Activated CD4-positive, alpha-beta T cell treated with anti-CD3 and anti-CD28 coated beads, Interleukin-2, amount 50 U/mL, for 4 hours (primary cell): ENCODE measurements at regions not wholly inside any gene's neighbourhood (a gene's known extent, or its start where the extent isn't known, plus 50 kb on each side); places are given as distances from the start of the nearest gene placed in this dataset.
"Not testable (repeated sequence)": the region's sequence is repeated elsewhere in the genome, so short reads cannot be mapped to it uniquely, and the experiment has no call there.

Experiments
- DNase-seq, 2 experiments: peaks; one replicate each; pipeline ENCODE4 v3.0.0-alpha.2; 2020

DNA sequence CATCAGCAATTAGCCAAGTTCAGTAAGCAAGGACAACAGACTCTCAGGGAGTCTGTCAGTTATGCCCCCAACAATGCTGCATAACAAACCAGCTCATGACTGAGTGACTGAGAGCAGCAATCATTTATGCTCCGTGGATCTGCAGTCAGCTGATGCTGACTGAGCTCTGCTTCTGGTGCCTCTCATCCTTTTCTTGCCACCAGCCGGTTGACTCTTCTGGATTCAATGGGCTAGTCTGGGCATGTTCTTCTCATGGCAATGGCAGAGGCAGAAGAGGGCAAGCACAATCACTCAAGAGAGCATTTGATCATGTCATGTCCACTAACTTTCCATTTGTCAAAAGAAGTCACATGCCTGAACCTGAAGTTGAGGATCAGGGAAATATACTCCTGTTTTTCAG, 157.0 kb upstream of the NTRK2 start:
- no peak for DNase-seq

DNA sequence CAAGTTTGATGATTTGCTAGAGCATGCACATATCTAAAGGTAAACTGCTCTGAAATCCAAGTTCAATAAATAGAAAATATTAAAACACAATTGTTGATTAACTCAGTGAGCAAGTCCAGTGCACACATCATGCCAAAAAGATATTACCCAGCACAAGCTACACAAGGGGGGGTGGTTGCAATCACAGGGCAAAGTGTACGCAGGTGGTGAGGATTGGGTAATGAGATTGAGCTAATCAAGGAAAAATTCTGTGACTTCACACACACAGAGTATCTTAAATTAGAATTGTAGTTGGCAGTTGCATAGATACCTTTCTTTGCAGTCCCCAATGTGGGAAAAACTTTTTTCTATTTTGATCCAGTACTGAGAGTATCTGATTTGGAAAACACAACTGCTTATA, 156.1 kb upstream of the NTRK2 start:
- DNase-seq = no peak

DNA sequence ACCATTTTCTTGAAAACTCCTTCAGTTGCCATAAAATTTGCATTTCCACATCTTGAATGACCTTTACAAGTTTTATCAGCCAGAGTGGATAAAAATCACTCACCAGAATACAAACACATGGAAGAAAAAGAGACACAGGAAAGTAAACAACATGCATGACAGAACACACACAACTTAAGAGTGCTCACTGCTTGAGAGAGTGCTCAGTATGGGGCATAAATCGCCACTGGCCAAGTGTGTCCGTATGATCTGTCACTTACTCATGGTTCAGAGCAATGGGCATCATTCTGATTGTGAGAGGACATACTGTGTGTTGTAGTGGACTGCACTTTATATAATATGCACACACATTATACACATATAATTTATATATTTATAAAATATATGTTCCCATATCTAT, 155.6 kb upstream of the NTRK2 start:
- DNase-seq = no peak

DNA sequence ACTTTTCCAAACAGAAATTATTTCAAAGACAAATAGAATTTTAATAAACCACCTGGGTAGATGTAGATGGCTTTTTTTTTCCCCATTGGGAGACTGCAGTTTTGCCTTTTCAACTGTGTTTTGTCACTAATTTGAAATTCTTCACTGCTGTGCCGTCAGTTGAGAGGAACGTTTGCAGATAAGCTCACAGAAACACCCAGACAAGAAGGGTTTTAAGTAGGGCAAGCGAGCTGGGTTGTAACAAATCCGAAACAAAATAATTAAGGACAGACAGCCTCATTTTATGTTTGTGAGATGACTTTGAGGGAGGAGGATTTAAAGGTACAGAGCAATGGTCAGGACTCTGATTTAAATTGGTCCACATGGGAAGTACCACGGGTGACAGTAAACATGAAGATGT, 155.1 kb upstream of the NTRK2 start:
- DNase-seq = no peak

DNA sequence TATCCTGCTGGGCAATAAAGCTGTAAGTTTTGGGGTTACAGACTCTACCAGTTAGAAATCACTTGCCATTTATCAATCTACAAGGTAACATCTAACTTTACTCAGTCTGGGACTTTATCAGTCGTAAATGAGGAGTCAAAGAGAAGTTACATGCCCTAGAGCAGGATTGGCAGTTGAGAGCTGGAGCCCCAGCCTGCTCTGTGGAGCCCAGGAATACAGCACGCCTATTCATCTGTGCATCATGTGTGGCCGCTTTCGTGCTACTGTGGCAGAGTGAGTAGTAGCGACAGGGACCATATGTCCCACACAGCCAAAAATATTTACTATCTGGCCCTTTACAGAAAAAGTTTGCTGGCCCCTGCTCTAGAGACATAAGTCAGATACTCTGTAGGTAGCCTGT, 152.5 kb upstream of the NTRK2 start:
- no peak for DNase-seq

DNA sequence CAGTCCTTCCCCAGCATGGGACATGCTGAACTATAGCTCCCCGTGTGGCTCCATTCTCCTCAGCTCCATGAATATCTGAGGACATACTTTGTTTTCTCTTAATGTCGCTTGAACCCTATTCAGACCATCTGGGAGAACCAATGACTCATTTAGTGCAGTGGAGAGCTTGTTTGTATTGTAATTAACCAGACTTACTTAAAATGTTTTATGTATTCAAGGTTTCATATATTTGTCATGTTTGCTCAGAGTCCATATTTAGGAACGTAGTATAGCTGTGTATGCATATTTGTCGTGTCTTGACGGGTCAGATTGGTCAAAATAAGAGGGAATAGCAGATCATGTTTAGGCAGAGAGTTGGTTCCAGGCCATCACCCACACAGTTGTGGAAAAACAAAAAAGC, 150.1 kb upstream of the NTRK2 start:
- DNase-seq = no peak

DNA sequence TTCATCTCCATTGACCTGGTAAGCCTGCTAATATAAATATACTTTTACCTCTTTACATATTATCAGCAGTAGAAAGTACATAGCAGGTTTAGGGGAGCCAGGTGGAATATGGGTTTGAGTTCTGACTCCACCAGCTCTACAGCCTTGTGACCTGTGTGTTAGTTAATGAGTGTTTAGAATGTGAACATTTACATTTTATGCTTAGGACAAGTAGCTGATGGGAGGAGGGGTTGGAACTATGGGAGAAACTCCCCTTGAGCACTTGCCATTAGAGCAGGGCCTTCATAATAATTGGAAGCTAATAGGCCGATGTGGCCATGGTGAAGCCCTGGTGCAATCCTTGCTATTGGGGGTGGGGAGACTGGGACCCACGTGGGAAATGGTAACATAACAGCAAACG, 148.3 kb upstream of the NTRK2 start:
- DNase-seq = no peak

DNA sequence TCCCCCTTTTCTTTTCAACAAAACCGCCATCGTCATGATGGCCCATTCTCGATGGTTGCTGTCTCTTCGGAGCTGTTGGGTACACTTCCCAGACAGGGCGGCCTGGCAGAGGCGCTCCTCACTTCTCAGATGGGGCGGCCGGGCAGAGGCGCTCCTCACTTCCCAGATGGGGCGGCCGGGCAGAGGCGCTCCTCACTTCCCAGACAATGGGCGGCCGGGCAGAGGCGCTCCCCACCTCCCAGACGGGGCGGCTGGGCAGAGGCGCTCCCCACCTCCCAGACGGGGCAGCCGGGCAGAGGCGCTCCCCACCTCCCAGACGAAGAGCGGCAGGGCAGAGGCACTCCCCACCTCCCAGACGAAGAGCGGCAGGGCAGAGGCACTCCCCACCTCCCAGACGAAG, 143.3 kb upstream of the NTRK2 start:
- not testable (repeated sequence) for DNase-seq

DNA sequence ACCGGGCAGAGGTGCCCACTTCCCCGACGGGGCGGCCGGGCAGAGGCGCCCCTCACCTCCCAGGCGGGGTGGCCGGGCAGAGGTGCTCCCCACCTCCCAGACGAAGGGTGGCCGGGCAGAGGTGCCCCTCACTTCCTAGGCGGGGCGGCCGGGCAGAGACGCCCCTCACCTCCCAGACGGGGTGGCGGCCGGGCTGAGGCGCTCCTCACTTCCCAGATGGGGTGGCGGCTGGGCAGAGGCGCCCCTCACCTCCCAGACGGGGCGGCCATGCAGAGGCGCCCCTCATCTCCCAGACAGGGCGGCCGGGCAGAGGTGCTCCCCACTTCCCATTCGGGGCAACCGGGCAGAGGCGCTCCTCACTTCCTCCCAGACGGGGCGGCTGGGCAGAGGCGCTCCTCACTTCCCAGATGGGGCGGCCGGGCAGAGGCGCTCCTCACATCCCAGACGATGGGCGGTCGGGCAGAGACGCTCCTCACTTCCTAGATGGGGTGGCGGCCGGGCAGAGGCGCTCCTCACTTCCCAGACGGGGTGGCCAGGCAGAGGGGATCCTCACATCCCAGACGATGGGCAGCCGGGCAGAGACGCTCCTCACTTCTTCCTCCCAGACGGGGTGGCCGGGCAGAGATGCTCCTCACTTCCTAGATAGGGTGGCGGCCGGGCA, 142.3 kb upstream of the NTRK2 start:
- DNase-seq = not testable (repeated sequence)

DNA sequence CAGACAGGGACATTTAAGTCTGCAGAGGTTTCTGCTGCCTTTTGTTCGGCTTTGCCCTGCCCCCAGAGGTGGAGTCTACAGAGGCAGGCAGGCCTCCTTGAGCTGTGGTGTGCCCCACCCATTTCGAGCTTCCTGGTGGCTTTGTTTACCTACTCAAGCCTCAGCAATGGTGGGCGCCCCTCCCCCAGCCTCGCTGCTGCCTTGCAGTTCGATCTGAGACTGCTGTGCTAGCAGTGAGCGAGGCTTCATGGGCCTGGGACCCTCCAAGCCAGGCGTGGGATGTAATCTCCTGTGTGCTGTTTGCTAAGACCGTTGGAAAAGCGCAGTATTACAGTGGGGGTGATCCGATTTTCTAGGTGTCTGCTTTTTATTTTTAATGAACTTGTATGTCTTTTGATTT, 133.6 kb upstream of the NTRK2 start:
- not testable (repeated sequence) for DNase-seq

DNA sequence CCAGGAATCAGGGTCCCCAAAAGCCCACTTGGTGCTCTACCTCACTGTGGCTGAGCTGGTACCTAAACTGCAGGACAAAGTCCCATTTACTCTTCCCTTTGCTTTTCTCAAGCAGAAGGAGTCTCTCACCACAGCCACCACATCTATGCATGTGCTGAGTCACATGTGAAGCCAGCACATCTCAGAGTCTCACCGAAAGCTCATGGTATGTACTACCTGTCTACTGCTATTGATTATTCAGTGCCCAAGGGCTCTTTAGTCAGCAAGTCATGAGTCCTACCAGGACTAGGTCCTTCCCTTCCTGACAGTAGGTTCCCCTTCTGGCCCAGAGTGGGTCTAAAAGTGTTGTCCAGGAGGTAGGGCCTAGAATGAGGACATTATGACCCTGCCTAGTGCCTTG, 130.7 kb upstream of the NTRK2 start:
- no peak for DNase-seq

DNA sequence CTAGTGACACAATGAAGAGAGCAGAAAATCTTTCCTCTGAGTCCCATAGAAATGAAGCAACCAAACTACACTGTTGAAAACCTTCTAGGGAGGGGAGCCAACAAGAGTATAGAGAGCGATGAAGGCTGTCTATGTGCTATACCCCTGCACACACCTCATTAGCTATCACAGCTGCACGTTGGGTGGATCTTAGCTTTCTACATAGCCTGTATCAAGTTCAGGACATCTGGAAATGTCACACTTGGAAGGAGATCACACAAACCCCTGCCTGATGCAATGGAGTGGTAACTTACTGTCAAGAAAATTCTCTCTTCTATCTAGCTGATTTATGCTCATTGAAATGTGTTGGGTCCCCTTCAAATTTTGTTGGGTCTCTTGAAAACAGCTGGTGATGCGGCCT, 127.0 kb upstream of the NTRK2 start:
- no peak for DNase-seq

DNA sequence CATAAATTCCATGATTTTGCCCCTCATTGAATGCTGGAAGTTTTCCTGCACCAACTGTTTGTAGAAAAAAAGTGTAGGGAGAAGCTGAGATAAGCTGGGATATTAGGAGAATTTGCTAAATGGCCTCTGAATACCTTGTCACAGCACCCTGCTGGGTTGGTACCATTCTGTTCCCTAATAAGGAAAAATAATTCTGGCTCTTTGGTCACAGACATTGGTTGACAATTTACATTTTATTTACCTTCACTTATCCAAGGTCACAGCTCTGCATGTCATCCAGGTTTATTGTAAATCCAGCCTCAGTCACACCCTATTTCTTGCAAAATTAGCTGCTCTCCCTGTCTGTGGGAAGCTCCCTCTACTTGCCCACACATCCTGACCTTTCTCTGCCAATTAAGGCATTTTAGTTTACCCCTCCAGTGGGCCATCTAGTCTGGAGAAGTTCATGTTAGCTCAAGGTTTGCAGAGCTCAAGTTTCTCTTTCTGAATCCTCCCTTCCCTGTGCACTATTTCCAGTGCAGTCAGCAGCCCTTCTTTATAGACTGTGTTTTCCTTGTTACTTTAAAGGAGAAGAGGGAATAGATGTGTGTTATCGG, 115.4 kb upstream of the NTRK2 start:
- no peak for DNase-seq

DNA sequence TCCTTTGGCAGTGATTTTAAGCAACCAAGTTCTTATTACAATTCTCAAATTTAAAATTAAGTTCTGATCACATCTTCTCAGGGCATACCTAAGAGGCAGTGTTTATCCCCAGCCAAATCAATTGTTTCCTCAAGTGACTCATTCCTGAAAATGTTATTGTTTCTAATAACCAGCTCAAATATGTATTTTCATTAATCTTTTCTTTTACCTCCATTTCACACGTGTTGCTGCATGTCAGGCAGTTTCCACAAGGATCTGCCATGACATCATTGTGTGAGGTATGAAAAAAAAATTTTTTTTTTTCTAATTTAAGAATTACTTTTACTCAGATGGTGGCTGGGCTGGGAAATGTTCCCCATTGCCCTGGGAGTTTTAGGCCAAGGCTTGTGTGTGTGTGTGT, 113.0 kb upstream of the NTRK2 start:
- no peak for DNase-seq

DNA sequence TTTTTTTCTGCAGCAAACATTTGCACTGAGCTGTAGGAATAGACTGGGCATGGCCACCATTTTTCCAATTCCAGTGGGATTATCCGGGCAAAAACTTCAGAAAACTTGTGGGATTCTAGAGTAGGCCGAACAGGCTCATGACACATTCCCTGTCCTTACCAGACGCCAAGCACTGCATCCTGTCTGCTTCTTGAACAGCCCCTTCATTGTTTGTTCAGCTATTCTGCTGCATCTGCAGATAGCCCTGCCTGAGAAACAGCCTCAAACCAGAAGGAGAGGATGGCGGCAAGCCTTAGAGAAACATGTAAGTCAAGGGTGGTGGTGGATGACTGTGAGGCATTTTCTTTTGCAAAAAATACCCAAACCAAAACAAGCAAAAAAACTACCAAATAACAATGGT, 111.8 kb upstream of the NTRK2 start:
- no peak for DNase-seq

DNA sequence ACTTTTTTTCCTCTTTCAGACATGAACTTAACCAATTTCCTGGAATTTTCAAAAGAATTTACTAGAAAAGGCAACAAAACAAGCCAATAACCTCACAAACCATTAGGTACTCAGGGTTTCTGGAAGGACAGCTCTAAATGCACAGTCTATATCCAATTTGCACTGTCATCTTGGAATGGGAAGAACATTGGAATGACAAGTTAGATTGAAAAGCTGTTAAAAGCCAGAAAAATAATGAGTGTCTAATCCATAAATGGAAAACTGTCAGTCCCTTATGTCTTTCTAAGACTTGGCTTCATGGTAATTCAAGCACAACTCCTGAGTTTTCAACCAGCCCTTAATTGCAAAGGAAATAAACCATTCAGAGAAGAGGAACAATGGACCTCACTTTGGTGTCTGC, 105.8 kb upstream of the NTRK2 start:
- no peak for DNase-seq

DNA sequence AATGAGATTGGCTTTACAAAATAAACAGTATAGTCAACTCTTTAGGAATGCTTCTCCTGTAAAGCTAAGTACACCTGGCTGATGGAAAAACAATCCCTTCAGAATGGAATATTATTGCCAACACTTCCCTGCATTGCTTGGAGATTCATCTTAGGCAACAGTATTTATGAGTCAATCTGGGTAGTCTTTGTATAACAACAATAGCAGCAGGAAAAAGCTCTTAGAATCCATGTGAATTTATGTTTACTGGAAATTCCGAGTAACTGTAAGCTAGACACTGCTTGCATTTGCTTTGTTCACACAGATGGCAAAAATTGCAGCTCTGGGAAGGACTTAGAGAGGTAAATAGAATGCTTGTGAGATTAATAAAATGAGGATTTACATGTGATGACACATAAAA, 101.7 kb upstream of the NTRK2 start:
- no peak for DNase-seq

DNA sequence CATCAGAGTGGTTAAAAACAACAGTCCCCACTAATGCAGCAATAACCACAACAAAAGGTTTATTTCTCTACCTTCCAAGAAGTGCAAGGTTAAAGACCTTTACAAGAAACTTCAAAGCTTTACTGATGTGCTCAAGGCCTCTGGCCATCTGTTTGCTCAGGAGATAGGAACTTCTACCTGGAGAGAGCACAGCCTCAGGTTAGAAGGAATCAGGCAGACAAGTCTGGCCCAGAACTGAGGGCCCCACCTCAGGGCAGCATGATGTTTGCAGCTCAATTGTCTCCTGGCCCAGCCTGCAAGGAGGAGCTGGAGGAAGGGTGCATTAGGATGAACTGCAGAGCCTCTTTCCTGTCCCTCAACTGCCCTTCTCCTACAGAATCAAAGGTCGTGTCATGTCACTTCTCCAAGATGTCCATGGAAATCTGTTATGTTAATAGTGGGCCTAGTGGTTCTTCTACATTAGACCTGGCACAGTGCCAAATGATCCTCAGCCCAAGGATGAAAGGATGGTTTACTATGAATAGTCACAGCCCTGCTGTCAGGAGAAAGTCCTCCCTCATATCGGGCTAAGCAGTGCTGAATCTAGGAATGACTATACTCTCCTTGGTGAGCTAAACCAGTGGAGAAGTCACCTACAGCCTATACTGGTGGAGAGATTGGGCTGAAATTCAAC, 98.9 kb upstream of the NTRK2 start:
- DNase-seq = no peak

DNA sequence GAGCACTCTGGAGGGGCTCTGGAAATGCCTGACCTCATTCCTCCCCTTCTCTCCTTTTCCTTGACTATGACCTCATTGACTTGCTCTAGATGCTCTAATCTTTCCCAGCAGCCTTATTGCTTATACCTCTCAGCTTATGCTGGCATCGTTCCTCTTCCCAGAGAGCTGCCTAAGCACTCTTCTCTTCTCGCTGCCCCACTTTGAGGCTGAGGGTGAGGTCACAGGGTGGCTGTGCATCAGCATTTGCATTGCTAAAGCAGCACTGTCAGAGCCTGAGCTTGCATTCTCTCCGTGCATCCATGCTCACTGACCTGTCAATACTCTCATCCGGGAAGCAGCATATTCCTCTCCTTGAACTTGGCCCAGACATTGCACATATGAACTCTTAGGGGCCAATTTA, 96.4 kb upstream of the NTRK2 start:
- DNase-seq = no peak

DNA sequence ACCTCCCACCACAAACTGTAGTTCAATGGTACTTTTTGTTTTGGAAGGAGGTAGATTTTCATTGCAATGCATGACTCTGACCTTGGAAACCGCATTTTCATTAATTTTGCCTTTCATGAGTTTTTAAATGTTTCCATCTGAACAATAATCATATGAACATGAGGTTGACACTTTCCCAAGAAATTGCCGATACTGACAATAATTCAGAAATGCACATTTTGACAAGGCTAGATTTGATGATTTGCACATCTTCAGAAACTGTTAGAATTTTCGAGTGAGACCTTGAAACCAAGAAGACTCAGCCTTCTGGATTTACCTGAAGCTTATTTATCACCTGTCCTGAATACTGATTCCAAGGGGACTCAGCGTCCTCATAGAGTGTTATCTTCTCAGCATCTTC, 93.8 kb upstream of the NTRK2 start:
- DNase-seq = no peak

DNA sequence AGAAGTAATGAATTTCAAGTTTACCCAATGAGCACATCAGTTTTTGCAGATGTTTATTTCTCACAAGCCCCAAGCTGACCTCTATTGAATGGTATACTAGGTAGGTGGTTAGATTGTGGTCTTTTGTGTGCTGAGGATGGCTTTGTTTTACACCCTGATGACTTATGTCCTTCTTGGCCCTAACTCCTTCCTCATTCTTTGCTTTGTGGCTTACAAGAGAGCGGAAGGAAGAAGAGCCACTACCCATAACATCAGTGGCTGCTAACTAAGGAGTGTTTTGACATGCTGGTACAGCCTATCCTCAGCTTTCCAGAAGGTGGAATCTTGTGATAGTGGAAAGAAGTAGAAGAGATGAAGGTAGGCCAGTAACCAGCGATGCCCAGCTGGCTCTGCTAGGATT, 85.7 kb upstream of the NTRK2 start:
- DNase-seq = no peak

DNA sequence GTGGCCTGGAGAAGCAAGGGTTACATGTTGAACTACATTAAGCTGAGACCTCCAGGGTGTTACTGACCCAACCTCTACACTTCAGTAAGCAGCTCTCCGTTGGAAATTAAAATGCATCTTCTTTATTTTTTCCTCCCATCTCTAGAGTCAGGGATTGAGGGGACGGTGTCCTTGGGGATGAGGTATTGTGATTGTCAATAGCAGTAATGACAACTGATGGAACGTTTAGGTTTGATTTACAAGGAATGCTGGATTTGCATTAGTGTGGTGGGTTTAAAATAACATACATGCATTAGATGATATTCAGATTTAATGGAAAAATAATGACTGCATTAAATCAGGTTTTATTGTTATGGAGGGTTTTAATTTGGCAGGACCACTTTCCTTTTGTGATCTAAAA, 82.9 kb upstream of the NTRK2 start:
- DNase-seq = no peak

DNA sequence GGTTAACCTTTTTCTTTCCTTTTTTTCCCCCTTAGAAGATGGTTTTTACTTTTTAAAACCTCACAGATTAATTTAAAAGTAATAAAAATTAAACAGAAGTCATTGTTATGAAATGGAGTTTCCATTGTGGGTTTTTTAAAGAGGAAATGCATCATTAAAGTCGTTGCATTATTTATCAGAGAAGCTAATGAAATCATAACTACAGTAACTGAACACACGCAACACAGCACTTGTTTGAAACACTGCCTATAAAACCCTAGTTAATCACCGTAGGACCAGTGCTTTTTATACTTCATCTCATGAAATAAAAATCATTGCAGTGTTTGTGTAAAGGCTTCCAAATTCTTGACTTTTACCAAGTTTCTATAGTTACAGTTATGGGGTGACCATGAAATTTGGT, 82.4 kb upstream of the NTRK2 start:
- DNase-seq = no peak

DNA sequence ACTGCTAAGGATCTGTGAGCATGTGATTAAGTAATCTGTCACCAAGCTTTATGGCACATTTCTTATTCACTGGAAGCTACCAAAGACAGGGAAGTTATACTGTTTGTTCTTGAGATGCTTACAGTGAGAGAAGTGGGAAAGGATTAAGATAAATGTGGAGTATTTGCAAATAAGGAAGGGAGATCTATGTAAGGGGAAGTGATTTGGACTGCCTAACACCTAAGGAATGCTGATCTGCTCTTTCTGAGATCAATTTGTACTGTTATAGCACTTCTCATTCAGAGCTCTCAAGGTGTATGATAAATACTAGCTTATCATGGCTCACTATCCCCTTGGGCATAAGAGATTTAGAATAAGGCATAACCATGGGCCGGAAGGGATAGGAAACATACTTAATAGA, 80.0 kb upstream of the NTRK2 start:
- DNase-seq = no peak

DNA sequence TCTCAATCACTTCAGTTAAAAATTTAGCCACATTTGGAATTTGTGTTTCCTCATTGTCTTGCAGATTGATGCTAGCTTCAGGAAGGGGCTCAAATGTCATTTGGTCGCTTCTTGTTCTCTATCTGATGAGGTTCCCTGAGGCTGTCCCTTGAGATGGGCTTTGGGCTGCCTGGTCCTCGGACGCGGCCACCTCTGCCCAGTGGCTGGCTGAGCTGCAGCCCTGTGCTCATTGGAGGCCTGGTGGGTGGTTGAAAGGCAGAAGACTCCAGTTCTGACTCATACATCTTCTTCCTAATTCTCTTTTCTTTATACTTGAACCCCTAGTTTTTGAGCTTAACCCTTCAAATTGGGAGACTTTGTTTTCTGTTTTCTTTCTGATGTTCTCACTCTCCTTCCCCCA, 78.8 kb upstream of the NTRK2 start:
- no peak for DNase-seq
